ENCODE measurements at regions not wholly inside any gene's neighbourhood (a gene's known extent, or its start where the extent isn't known, plus 50 kb on each side); places are given as distances from the start of the nearest gene placed in this dataset.

DNA sequence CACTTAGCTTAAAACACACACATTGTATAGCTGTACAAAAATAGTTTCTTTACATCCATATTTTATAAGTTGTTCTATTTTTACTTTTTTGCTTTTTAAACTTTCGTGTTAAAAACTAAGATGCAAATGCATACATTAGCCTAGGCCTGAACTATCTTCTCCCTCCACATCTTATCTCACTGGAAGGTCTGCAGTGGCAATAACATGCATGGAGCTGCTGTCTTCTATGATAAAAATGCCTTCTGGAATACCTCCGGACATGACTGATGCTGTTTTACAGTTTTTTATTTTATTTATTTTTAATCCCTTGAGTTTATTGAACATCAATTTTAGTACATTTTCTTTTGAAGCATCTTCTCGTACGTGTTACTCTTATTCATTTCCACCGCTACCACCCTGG lies 112.3 kb upstream of the TSPAN8 start (continued):
- TF ChIP-seq NONO (IDR thresholded peaks at IDR 0.05; ENCODE audit: low read depth in 2 of 2, low read length in 1 of 2): no peak
- TF ChIP-seq, protein P1, sequence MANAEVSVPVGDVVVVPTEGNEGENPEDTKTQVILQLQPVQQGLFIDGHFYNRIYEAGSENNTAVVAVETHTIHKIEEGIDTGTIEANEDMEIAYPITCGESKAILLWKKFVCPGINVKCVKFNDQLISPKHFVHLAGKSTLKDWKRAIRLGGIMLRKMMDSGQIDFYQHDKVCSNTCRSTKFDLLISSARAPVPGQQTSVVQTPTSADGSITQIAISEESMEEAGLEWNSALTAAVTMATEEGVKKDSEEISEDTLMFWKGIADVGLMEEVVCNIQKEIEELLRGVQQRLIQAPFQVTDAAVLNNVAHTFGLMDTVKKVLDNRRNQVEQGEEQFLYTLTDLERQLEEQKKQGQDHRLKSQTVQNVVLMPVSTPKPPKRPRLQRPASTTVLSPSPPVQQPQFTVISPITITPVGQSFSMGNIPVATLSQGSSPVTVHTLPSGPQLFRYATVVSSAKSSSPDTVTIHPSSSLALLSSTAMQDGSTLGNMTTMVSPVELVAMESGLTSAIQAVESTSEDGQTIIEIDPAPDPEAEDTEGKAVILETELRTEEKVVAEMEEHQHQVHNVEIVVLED (CRISPR knock-in tag; IDR thresholded peaks at IDR 0.05): no peak
- TF ChIP-seq, protein P2, sequence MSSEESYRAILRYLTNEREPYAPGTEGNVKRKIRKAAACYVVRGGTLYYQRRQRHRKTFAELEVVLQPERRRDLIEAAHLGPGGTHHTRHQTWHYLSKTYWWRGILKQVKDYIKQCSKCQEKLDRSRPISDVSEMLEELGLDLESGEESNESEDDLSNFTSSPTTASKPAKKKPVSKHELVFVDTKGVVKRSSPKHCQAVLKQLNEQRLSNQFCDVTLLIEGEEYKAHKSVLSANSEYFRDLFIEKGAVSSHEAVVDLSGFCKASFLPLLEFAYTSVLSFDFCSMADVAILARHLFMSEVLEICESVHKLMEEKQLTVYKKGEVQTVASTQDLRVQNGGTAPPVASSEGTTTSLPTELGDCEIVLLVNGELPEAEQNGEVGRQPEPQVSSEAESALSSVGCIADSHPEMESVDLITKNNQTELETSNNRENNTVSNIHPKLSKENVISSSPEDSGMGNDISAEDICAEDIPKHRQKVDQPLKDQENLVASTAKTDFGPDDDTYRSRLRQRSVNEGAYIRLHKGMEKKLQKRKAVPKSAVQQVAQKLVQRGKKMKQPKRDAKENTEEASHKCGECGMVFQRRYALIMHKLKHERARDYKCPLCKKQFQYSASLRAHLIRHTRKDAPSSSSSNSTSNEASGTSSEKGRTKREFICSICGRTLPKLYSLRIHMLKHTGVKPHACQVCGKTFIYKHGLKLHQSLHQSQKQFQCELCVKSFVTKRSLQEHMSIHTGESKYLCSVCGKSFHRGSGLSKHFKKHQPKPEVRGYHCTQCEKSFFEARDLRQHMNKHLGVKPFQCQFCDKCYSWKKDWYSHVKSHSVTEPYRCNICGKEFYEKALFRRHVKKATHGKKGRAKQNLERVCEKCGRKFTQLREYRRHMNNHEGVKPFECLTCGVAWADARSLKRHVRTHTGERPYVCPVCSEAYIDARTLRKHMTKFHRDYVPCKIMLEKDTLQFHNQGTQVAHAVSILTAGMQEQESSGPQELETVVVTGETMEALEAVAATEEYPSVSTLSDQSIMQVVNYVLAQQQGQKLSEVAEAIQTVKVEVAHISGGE (CRISPR knock-in tag; IDR thresholded peaks at IDR 0.05): no peak; a peak in 1 of 6 replicates
- TF ChIP-seq PTTG1 (tag; IDR thresholded peaks at IDR 0.05; ENCODE audit: low read depth): no peak
- TF ChIP-seq ZNF644 (tag; IDR thresholded peaks at IDR 0.05; ENCODE audit: low read depth): no peak
- TF ChIP-seq ZNF124 (CRISPR knock-in tag; IDR thresholded peaks at IDR 0.05): no peak
- TF ChIP-seq POLR2AphosphoS5 (IDR thresholded peaks at IDR 0.05; ENCODE audit: control insufficient read depth, insufficient read depth, low read depth, low read length): peak; percentile 93
- no peak for TF ChIP-seq SMAD2 (IDR thresholded peaks at IDR 0.05; ENCODE audit: low read depth, low read length)
- no peak for TF ChIP-seq HNRNPK (IDR thresholded peaks at IDR 0.05; ENCODE audit: low read depth, low read length, poor library complexity, severe bottlenecking)
- TF ChIP-seq GTF2F1 (IDR thresholded peaks at IDR 0.05; ENCODE audit: low read depth, low read length): no peak
- no peak for TF ChIP-seq POLR2A (conservative IDR thresholded peaks at IDR 0.05)
- no peak for TF ChIP-seq ZNF146 (CRISPR knock-in tag; IDR thresholded peaks at IDR 0.05; ENCODE audit: unreplicated experiment)
- no peak for TF ChIP-seq NFIX (CRISPR knock-in tag; IDR thresholded peaks at IDR 0.05; ENCODE audit: low read depth)
- no peak for TF ChIP-seq ETS2 (tag; IDR thresholded peaks at IDR 0.05; ENCODE audit: borderline replicate concordance, poor library complexity, severe bottlenecking)
- no peak for TF ChIP-seq MYC (IDR thresholded peaks at IDR 0.05; ENCODE audit: low read depth, low read length)
- no peak for TF ChIP-seq MYC (CRISPR knock-in tag; IDR thresholded peaks at IDR 0.05; ENCODE audit: borderline replicate concordance, low read depth)
- TF ChIP-seq JUNB (CRISPR knock-in tag; conservative IDR thresholded peaks at IDR 0.05): no peak
- TF ChIP-seq GATA2 (CRISPR knock-in tag; IDR thresholded peaks at IDR 0.05): peak; percentile 79
- no peak for TF ChIP-seq CSDE1 (IDR thresholded peaks at IDR 0.05)
- TF ChIP-seq, protein P3, sequence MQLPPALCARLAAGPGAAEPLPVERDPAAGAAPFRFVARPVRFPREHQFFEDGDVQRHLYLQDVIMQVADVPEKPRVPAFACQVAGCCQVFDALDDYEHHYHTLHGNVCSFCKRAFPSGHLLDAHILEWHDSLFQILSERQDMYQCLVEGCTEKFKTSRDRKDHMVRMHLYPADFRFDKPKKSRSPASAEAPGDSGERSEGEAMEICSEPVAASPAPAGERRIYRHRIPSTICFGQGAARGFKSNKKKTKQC (CRISPR knock-in tag; IDR thresholded peaks at IDR 0.05): no peak
- no peak for TF ChIP-seq PYGO2 (tag; IDR thresholded peaks at IDR 0.05)
- TF ChIP-seq, protein P4, sequence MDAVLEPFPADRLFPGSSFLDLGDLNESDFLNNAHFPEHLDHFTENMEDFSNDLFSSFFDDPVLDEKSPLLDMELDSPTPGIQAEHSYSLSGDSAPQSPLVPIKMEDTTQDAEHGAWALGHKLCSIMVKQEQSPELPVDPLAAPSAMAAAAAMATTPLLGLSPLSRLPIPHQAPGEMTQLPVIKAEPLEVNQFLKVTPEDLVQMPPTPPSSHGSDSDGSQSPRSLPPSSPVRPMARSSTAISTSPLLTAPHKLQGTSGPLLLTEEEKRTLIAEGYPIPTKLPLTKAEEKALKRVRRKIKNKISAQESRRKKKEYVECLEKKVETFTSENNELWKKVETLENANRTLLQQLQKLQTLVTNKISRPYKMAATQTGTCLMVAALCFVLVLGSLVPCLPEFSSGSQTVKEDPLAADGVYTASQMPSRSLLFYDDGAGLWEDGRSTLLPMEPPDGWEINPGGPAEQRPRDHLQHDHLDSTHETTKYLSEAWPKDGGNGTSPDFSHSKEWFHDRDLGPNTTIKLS (IDR thresholded peaks at IDR 0.05; ENCODE audit: borderline replicate concordance, low read depth): no peak
- no peak for TF ChIP-seq SP2 (IDR thresholded peaks at IDR 0.05; ENCODE audit: extremely low read depth, low read depth, low read length, poor library complexity, severe bottlenecking)
